ENCODE measurements at regions not wholly inside any gene's neighbourhood (a gene's known extent, or its start where the extent isn't known, plus 50 kb on each side); places are given as distances from the start of the nearest gene placed in this dataset.
"Not testable (repeated sequence)": the region's sequence is repeated elsewhere in the genome, so short reads cannot be mapped to it uniquely, and the experiment has no call there.

- not testable (repeated sequence) for DNase-seq (ENCODE audit: low read depth)
Measured at GRCh38 chr2:37758141-37758601, 86.7 kb upstream of the CDC42EP3 start.

GRCh38 chr2:37759989-37760388 lies 88.5 kb upstream of the CDC42EP3 start:
- not testable (repeated sequence) for DNase-seq (ENCODE audit: low read depth)

GRCh38 chr2:37760471-37760870 lies 89.0 kb upstream of the CDC42EP3 start:
- no peak for DNase-seq (ENCODE audit: low read depth)

- not testable (repeated sequence) for DNase-seq (ENCODE audit: low read depth)
Measured at GRCh38 chr2:37762281-37762680, 90.8 kb upstream of the CDC42EP3 start.

GRCh38 chr2:37764739-37765138 lies 93.3 kb upstream of the CDC42EP3 start:
- peak; percentile 42 for DNase-seq (ENCODE audit: low read depth)

GRCh38 chr2:37766106-37766505 lies 94.7 kb upstream of the CDC42EP3 start:
- DNase-seq (ENCODE audit: low read depth): no peak

GRCh38 chr2:37767046-37767445 lies 95.6 kb upstream of the CDC42EP3 start:
- DNase-seq (ENCODE audit: low read depth): no peak

GRCh38 chr2:37767959-37768925 lies 96.8 kb upstream of the CDC42EP3 start:
- peak; percentile 96 for DNase-seq (ENCODE audit: low read depth)

GRCh38 chr2:37769551-37769950 lies 98.1 kb upstream of the CDC42EP3 start:
- DNase-seq (ENCODE audit: low read depth): no peak

GRCh38 chr2:37770797-37771196 lies 99.4 kb upstream of the CDC42EP3 start:
- peak; percentile 25 for DNase-seq (ENCODE audit: low read depth)

GRCh38 chr2:37771600-37772088 lies 100.2 kb upstream of the CDC42EP3 start:
- DNase-seq (ENCODE audit: low read depth): no peak

- no peak for DNase-seq (ENCODE audit: low read depth)
Measured at GRCh38 chr2:37773371-37774130, 102.1 kb upstream of the CDC42EP3 start.

GRCh38 chr2:37774171-37774944 lies 102.9 kb upstream of the CDC42EP3 start:
- DNase-seq (ENCODE audit: low read depth): not testable (repeated sequence)

- no peak for DNase-seq (ENCODE audit: low read depth)
Measured at GRCh38 chr2:37774976-37775907, 103.8 kb upstream of the CDC42EP3 start.

GRCh38 chr2:37775908-37776250 lies 104.4 kb upstream of the CDC42EP3 start:
- DNase-seq (ENCODE audit: low read depth): peak; percentile 48

- DNase-seq (ENCODE audit: low read depth): peak; percentile 99
Measured at GRCh38 chr2:37776487-37776886, 105.0 kb upstream of the CDC42EP3 start.

- DNase-seq (ENCODE audit: low read depth): no peak
Measured at GRCh38 chr2:37779139-37779538, 107.7 kb upstream of the CDC42EP3 start.

GRCh38 chr2:37779611-37780386 lies 108.4 kb upstream of the CDC42EP3 start:
- DNase-seq (ENCODE audit: low read depth): no peak

GRCh38 chr2:37780387-37780676 lies 108.9 kb upstream of the CDC42EP3 start:
- peak; percentile 76 for DNase-seq (ENCODE audit: low read depth)

- peak; percentile 93 for DNase-seq (ENCODE audit: low read depth)
Measured at GRCh38 chr2:37781028-37781427, 109.6 kb upstream of the CDC42EP3 start.

All from HT1080 (cell line).